SW480 (cell line): ENCODE measurements at regions not wholly inside any gene's neighbourhood (a gene's known extent, or its start where the extent isn't known, plus 50 kb on each side); places are given as distances from the start of the nearest gene placed in this dataset.

Experiments used
- DNase-seq: peaks from one replicate; pipeline ENCODE4 v3.0.0-alpha.2; 2016; ENCODE audit warnings: low spot score

GRCh38 chr3:178260887-178261565 is 275.2 kb upstream of the KCNMB2 start:
- DNase-seq, result no peak

GRCh38 chr3:178263236-178263916 is 272.9 kb upstream of the KCNMB2 start:
- no peak for DNase-seq

- no peak for DNase-seq
Observed at GRCh38 chr3:178267158-178267844, 268.9 kb upstream of the KCNMB2 start.

GRCh38 chr3:178270838-178271237 is 265.4 kb upstream of the KCNMB2 start:
- DNase-seq, result no peak

- DNase-seq, result no peak
Observed at GRCh38 chr3:178271740-178272387, 264.4 kb upstream of the KCNMB2 start.

- DNase-seq, result no peak
Observed at GRCh38 chr3:178272841-178273240, 263.4 kb upstream of the KCNMB2 start.

GRCh38 chr3:178274711-178275110 is 261.5 kb upstream of the KCNMB2 start:
- DNase-seq, result no peak

- DNase-seq, result no peak
Observed at GRCh38 chr3:178275311-178275710, 260.9 kb upstream of the KCNMB2 start.

GRCh38 chr3:178275793-178276192 is 260.4 kb upstream of the KCNMB2 start:
- DNase-seq, result no peak

GRCh38 chr3:178277605-178278004 is 258.6 kb upstream of the KCNMB2 start:
- no peak for DNase-seq

GRCh38 chr3:178283561-178283960 is 252.7 kb upstream of the KCNMB2 start:
- DNase-seq, result no peak

- no peak for DNase-seq
Observed at GRCh38 chr3:178284181-178284580, 252.1 kb upstream of the KCNMB2 start.

GRCh38 chr3:178288074-178288473 is 248.2 kb upstream of the KCNMB2 start:
- DNase-seq, result no peak

- DNase-seq, result no peak
Observed at GRCh38 chr3:178289544-178290160, 246.6 kb upstream of the KCNMB2 start.

GRCh38 chr3:178291574-178292370 is 244.5 kb upstream of the KCNMB2 start:
- DNase-seq, result no peak

- no peak for DNase-seq
Observed at GRCh38 chr3:178295292-178295912, 240.8 kb upstream of the KCNMB2 start.

GRCh38 chr3:178297199-178297598 is 239.0 kb upstream of the KCNMB2 start:
- no peak for DNase-seq

GRCh38 chr3:178297740-178298139 is 238.5 kb upstream of the KCNMB2 start:
- DNase-seq, result no peak

- no peak for DNase-seq
Observed at GRCh38 chr3:178300441-178300959, 235.7 kb upstream of the KCNMB2 start.
